ENCODE measurements at regions not wholly inside any gene's neighbourhood (a gene's known extent, or its start where the extent isn't known, plus 50 kb on each side); places are given as distances from the start of the nearest gene placed in this dataset.

DNA sequence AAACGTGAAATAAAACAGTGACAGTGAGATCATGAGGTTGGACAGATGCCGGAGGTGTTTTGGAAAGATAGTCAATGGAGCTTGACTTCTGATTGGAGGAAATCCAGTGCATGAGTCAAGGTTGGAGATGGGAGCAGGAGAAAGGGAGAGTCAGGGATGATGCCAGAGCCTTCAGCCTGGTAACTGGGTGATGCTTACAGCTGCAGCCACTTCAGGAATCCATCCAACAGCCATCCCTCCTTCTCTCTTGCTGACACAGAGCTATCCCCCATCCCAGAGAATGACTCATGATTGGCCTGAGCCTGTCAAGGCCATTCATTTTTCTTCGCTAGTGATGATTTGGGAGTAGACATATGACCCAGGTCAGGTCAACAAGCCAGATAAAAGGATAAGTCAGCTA, 112.8 kb downstream of the SAMD5 start:
- Histone ChIP-seq H3K4me3 (ENCODE audit: low read depth in 1 of 2, low read length in 1 of 2) (no peak overlapping the region), H3K4me1 (ENCODE audit: control insufficient read depth in 1 of 2, insufficient read depth in 1 of 2, low read depth in 1 of 2, low read length in 1 of 2) (no peaks in the 10 kb centered on the region), H3K27me3 (no peaks in the 10 kb centered on the region), H3K36me3 (no peaks in the 10 kb centered on the region), H3K27ac (no peak overlapping the region), H3K9me3 (no peaks in the 10 kb centered on the region)
- TF ChIP-seq, protein P1, sequence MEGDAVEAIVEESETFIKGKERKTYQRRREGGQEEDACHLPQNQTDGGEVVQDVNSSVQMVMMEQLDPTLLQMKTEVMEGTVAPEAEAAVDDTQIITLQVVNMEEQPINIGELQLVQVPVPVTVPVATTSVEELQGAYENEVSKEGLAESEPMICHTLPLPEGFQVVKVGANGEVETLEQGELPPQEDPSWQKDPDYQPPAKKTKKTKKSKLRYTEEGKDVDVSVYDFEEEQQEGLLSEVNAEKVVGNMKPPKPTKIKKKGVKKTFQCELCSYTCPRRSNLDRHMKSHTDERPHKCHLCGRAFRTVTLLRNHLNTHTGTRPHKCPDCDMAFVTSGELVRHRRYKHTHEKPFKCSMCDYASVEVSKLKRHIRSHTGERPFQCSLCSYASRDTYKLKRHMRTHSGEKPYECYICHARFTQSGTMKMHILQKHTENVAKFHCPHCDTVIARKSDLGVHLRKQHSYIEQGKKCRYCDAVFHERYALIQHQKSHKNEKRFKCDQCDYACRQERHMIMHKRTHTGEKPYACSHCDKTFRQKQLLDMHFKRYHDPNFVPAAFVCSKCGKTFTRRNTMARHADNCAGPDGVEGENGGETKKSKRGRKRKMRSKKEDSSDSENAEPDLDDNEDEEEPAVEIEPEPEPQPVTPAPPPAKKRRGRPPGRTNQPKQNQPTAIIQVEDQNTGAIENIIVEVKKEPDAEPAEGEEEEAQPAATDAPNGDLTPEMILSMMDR (IDR thresholded peaks at IDR 0.05): no peak

DNA sequence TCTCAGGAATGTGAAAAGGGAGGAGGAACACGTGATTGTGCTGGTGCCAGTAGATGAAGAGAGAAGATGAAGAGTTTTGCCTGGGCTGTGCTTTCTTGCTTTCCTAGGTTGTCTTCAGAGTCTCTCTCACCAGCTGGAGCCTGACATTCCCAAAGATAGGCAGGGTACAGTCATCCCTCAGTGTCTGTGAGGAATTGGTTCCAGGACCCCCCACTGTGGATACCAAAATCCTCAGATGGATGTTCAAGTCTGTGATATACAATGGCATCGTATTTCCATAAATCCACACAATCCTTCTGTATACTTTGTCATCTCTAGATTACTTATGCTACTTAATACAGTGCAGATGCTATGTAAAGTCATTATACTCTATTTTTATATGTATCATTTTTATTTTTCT, 113.5 kb downstream of the SAMD5 start:
- H3K27me3 ChIP-seq: no peaks in the 10 kb centered on the region
- TF ChIP-seq, protein P1 (IDR thresholded peaks at IDR 0.05): no peak
- no peaks in the 10 kb centered on the region for H3K9me3 ChIP-seq
- no peak overlapping the region for H3K4me3 ChIP-seq (ENCODE audit: low read depth in 1 of 2, low read length in 1 of 2)
- H3K36me3 ChIP-seq: no peaks in the 10 kb centered on the region
- no peaks in the 10 kb centered on the region for H3K4me1 ChIP-seq (ENCODE audit: control insufficient read depth in 1 of 2, insufficient read depth in 1 of 2, low read depth in 1 of 2, low read length in 1 of 2)
- no peak overlapping the region for H3K27ac ChIP-seq

DNA sequence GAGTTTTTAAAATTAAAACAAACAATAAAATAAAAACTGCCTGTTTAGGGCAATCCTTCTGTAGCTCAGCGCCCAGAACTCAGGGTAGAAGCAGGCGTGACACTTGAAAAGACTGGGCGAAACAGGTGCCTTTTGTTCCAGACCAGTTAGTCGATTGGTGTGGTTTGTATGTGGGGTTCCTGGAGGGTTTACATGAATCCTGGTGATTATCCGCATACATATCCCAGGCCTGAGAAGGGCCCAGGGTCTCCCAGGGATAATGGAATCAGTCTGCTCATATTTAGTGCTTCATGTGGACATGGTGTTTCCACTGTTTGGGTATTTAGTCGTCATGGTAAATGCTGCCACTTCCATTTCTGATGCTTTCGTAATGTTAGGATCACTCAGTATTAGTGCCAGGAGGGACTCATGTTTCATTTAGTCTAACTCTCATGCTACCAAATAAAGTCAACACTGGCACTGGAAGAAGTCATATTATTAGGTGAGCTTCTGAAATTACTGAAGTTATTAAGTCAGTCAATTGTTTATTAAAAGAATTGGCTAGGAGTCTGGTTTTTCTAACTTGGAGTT, 116.5 kb downstream of the SAMD5 start:
- TF ChIP-seq, protein P1 (IDR thresholded peaks at IDR 0.05): no peak
- no peaks in the 10 kb centered on the region for H3K36me3 ChIP-seq
- no peaks in the 10 kb centered on the region for H3K9me3 ChIP-seq
- no peaks in the 10 kb centered on the region for H3K27me3 ChIP-seq
- no peak overlapping the region for H3K4me3 ChIP-seq (ENCODE audit: low read depth in 1 of 2, low read length in 1 of 2)
- H3K4me1 ChIP-seq (ENCODE audit: control insufficient read depth in 1 of 2, insufficient read depth in 1 of 2, low read depth in 1 of 2, low read length in 1 of 2): no peaks in the 10 kb centered on the region
- H3K27ac ChIP-seq: no peak overlapping the region

DNA sequence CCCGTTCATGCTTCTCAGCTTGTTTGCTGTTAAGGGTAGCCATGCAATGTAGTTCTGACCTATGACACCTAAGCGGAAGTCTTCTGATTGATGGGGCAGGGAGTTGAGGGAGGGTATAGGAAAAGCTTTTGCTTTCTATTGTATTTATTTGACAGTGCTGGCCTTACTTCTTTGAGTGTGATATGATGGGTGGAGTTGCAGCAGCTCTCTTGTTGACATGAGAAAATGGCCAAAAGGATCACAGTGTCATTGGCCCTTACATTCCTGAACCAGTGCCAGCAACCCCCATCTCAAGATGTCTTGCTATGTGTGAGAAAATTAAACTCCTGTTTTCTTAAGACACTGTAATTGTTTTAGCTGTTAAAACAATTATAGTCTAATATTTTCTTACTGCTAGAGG, 117.5 kb downstream of the SAMD5 start:
- no peak overlapping the region for H3K27ac ChIP-seq

DNA sequence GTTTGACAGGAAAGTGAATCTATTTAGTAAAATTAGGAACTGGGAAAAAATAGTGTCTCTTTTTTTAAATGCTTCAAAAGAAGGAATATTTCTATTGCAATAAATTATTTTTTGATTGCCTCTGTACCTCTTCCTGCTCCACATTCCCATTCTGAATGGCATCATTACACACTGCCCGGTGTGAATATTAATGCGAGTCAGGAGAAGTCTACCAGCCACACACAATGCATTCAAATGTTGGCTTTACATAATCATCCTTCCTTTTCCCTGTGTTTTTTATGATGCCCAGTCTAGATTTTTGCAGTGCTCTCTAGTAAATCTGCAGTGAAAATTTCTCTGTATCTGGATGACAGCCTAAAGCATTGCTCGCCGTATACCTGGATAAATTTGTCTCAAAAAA, 118.9 kb downstream of the SAMD5 start:
- TF ChIP-seq, protein P1 (IDR thresholded peaks at IDR 0.05): no peak
- H3K4me1 ChIP-seq (ENCODE audit: control insufficient read depth in 1 of 2, insufficient read depth in 1 of 2, low read depth in 1 of 2, low read length in 1 of 2): no peaks in the 10 kb centered on the region
- no peaks in the 10 kb centered on the region for H3K9me3 ChIP-seq
- no peak overlapping the region for H3K4me3 ChIP-seq (ENCODE audit: low read depth in 1 of 2, low read length in 1 of 2)
- no peak overlapping the region for H3K27ac ChIP-seq
- no peaks in the 10 kb centered on the region for H3K27me3 ChIP-seq
- H3K36me3 ChIP-seq: no peaks in the 10 kb centered on the region

More for the DNA sequence above, 117.5 kb downstream of the SAMD5 start:
- Histone ChIP-seq H3K27me3 (no peaks in the 10 kb centered on the region), H3K36me3 (no peaks in the 10 kb centered on the region), H3K4me1 (ENCODE audit: control insufficient read depth in 1 of 2, insufficient read depth in 1 of 2, low read depth in 1 of 2, low read length in 1 of 2) (no peaks in the 10 kb centered on the region), H3K9me3 (no peaks in the 10 kb centered on the region), H3K4me3 (ENCODE audit: low read depth in 1 of 2, low read length in 1 of 2) (no peak overlapping the region)
- TF ChIP-seq, protein P1 (IDR thresholded peaks at IDR 0.05): no peak

DNA sequence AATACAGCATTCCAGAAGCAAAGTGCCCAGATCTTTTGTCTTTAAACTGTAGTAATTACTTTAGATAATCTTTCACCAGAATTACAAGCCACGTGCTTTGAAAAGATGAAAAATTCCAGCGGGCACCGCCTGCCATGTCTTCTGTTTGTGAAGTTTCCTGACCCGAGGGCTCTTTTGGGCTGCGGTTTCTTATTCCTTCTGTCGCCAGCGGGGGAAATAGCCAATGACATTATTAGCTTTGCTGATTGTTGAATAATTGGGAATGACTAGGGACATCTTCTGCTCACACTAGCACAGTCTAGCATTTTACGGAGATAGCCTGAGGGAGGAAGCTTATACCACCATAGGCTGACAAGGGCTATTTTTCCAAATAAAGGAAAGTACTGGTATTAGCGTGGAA, 124.7 kb downstream of the SAMD5 start:
- peaks cover 2% of the 10 kb centered on the region for H3K9me3 ChIP-seq
- TF ChIP-seq, protein P1 (IDR thresholded peaks at IDR 0.05): no peak
- no peaks in the 10 kb centered on the region for H3K4me1 ChIP-seq (ENCODE audit: control insufficient read depth in 1 of 2, insufficient read depth in 1 of 2, low read depth in 1 of 2, low read length in 1 of 2)
- no peak overlapping the region for H3K27ac ChIP-seq
- no peaks in the 10 kb centered on the region for H3K27me3 ChIP-seq
- H3K36me3 ChIP-seq: no peaks in the 10 kb centered on the region
- H3K4me3 ChIP-seq (ENCODE audit: low read depth in 1 of 2, low read length in 1 of 2): no peak overlapping the region

All from neutrophil (primary cell).